Stimulated activated CD4-positive, alpha-beta T cell treated with anti-CD3 and anti-CD28 coated beads, Interleukin-2, amount 100 ng/mL, for 4 hours (primary cell): ENCODE measurements at regions not wholly inside any gene's neighbourhood (a gene's known extent, or its start where the extent isn't known, plus 50 kb on each side); places are given as distances from the start of the nearest gene placed in this dataset.

Experiments used
- DNase-seq: peaks from one replicate; pipeline ENCODE4 v3.0.0-alpha.2; 2020; ENCODE audit warnings: low read depth

GRCh38 chr12:90899456-90900182 lies 55.4 kb downstream of the CCER1 start:
- DNase-seq = no peak

DNA sequence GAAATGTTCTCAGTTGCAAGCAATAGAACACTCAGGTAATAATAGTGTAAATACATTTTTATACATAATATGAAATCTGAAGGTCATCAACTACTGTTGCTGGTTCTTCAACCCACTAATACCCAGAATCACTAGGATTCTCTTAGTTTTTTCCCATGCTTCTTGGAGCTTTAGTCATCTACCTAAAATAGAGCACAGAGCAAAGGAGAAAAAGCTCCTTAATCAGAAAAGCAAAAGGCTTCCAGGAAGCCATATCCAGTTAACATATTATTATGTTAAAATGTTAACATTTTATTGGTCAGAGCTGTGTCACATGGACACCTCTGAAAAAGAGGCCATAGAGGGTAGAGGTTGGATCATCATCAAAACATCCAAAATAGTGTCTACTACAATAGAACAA lies 57.0 kb downstream of the CCER1 start:
- no peak for DNase-seq

DNA sequence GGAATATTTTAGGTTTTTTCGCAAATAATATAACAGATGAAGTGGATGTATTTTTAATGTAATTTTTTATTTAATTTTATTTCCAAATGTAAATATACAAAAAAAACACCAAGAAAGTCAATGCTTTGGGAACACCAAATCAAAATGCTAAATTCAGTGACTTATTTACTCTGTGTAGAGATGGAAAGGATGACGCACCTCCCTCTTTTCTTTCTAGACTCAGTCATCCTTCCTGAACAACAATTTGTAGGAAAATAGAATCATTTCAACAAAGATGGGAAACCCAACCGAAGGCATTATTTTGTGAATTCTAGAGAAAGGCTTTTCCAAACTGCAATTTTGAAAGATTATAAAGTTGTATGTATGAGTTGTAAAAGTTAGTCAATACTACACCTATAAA lies 57.7 kb downstream of the CCER1 start:
- no peak for DNase-seq

GRCh38 chr12:90896821-90897220 lies 58.2 kb downstream of the CCER1 start:
- DNase-seq = no peak

- no peak for DNase-seq
Observed at GRCh38 chr12:90896164-90896563, 58.8 kb downstream of the CCER1 start.

GRCh38 chr12:90888316-90888715 lies 66.7 kb downstream of the CCER1 start:
- no peak for DNase-seq

- DNase-seq = no peak
Observed at GRCh38 chr12:90883456-90883855, 71.5 kb downstream of the CCER1 start.

DNA sequence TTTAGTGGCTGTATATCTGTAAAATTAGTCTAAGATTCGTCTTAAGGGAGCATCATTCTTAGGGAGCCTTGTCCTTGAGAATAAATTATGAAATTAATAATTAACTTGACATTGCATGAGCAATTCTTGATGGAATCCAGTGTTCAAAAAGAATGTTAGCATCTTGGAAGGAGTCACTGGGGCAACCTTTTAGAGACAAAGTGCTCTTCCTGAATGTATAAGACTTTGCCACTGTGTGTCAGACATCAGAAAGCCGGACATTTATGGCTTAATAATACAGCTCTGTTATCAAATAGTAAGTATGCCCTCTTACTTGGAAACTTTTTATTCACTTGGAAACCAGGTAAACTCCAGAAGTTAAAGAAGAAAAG lies 83.3 kb downstream of the CCER1 start:
- no peak for DNase-seq

GRCh38 chr12:90870971-90871725 lies 83.8 kb downstream of the CCER1 start:
- DNase-seq = no peak

GRCh38 chr12:90868626-90869025 lies 86.3 kb downstream of the CCER1 start:
- no peak for DNase-seq

- DNase-seq = no peak
Observed at GRCh38 chr12:90859591-90859990, 95.4 kb downstream of the CCER1 start.

GRCh38 chr12:90858252-90858651 lies 96.7 kb downstream of the CCER1 start:
- no peak for DNase-seq

DNA sequence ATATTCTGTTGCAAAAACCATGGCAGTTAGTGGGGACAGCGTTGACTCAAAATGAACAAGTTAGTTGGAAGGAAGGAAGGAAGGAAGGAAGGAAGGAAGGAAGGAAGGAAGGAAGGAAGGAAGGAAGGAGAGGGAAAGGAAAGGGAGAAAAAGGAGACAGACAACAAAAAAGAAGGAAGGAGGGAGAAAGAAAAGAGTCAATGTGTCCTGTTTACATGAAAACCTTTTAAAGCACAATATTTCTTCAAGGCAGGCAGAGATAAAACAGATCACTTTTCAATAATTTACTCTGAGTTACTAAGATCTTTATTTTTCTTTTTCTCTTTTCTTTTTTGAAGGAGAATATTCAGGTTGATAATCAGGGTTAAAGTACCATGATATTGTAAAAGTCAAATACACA lies 99.4 kb downstream of the CCER1 start:
- no peak for DNase-seq

GRCh38 chr12:90854136-90854689 lies 100.8 kb downstream of the CCER1 start:
- DNase-seq = no peak

- DNase-seq = no peak
Observed at GRCh38 chr12:90851800-90852718, 102.9 kb downstream of the CCER1 start.

DNA sequence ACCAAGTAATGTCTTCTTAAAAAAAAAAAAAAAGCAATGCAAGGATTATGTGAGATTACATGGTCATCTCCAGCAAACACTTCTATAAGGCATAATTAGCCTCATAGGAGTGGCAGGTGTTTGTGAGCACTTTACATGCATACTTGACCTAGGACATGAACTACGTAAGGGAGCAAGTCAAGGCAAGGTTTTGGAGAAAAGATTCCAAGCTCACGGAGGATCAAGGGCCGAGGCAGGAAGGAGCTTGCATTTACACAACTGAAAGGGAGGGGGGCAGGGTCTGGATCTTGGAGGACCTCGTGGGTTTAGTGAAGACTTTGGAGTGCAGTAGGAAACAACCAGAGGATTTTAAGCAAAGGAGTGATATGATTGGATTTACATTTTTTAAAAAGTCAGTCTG lies 112.5 kb downstream of the CCER1 start:
- no peak for DNase-seq

GRCh38 chr12:90841336-90841735 lies 113.6 kb downstream of the CCER1 start:
- DNase-seq = no peak

- no peak for DNase-seq
Observed at GRCh38 chr12:90839346-90839745, 115.6 kb downstream of the CCER1 start.

DNA sequence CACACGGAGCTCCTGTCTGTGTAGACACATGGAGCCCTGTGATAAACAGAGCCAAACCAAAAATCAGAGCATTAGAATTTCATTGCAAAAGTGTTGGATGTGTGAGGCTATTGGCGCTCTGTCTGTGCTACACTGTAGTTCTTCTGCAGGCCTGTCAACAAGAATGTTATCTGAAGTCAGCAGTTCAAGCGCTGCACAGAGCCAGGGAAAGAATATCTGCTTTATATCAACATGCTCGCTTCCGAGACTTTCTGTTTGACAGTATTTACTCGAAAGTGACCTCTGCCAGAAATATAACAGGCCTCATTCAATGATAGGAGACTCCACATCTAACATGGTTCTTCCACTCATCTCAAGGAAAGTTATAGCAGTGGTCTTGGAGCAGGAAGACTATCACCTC lies 118.3 kb downstream of the CCER1 start:
- no peak for DNase-seq

- DNase-seq = no peak
Observed at GRCh38 chr12:90833228-90833627, 121.7 kb downstream of the CCER1 start.

- DNase-seq = no peak
Observed at GRCh38 chr12:90832427-90832826, 122.5 kb downstream of the CCER1 start.

DNA sequence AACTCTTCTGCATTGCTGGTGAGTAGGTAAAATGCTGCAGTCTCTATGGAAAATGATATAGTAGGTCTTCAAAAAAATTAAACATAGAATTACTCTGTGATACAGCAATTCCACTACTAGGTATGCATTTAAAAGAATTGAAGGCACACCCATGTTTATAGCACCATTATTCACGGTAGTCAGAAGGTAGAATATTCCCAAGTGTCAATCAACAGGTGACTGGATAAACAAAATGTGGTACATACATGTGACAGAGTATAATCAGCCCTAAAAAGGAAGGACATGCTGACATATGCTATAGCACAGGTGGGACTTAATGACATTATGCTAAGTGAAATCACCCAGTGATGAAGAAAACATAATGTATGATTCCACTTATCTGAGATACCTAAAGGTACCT lies 123.3 kb downstream of the CCER1 start:
- DNase-seq = no peak
